GM23338 (cell line): ENCODE measurements at regions not wholly inside any gene's neighbourhood (a gene's known extent, or its start where the extent isn't known, plus 50 kb on each side); places are given as distances from the start of the nearest gene placed in this dataset.

ENCODE experiments used
- ATAC-seq: fragments of 200-7000 bp; cut with Tn5 transposase; 3 replicates; pipeline ENCODE4 v1.9.1; 2020
- DNase-seq: peaks from one replicate; pipeline ENCODE4 v3.0.0-alpha.2; 2015; ENCODE audit warnings: low spot score
- H2AFZ ChIP-seq: fragments of 200-600 bp; sonication (generic); 2 replicates; pipeline ENCODE4 v1.8.0; 2016; ENCODE audit warnings: antibody characterized with exemption, mild to moderate bottlenecking, moderate library complexity
- H3F3A ChIP-seq: fragments of 200-600 bp; sonication (generic); replicated peaks from 2 replicates; pipeline ENCODE4 v1.8.0; 2017; ENCODE audit warnings: antibody characterized with exemption, mixed run types, low read depth
- H3K27ac ChIP-seq: fragments of 200-600 bp; sonication (generic); 2 replicates; pipeline ENCODE4 v1.6.1; 2016; ENCODE audit warnings: low read depth
- H3K27me3 ChIP-seq: fragments of 200-600 bp; sonication (generic); 2 replicates; pipeline ENCODE4 v1.8.0; 2016; ENCODE audit warnings: mild to moderate bottlenecking, mixed run types, moderate library complexity; ENCODE audit not compliant: insufficient read depth
- H3K36me3 ChIP-seq: fragments of 200-600 bp; sonication (generic); 2 replicates; pipeline ENCODE4 v1.8.0; 2016; ENCODE audit warnings: mild to moderate bottlenecking; ENCODE audit not compliant: insufficient read depth
- H3K4me1 ChIP-seq: fragments of 200-600 bp; sonication (generic); 2 replicates; pipeline ENCODE4 v1.8.0; 2016; ENCODE audit warnings: mild to moderate bottlenecking, moderate library complexity; ENCODE audit not compliant: insufficient read depth
- H3K4me2 ChIP-seq: fragments of 200-600 bp; sonication (generic); 2 replicates; pipeline ENCODE4 v1.7.1; 2017; ENCODE audit warnings: mixed run types
- H3K4me3 ChIP-seq: fragments of 200-600 bp; sonication (generic); 2 replicates; pipeline ENCODE4 v1.6.1; 2016; ENCODE audit warnings: mixed run types
- H3K79me2 ChIP-seq: fragments of 200-600 bp; sonication (generic); replicated peaks from 2 replicates; pipeline ENCODE4 v1.8.0; 2017; ENCODE audit warnings: mild to moderate bottlenecking; ENCODE audit not compliant: insufficient read depth
- H3K9me2 ChIP-seq: fragments of 200-600 bp; sonication (generic); 2 replicates; pipeline ENCODE4 v1.8.0; 2017; ENCODE audit not compliant: insufficient read depth
- H4K20me1 ChIP-seq: fragments of 200-600 bp; sonication (generic); replicated peaks from 2 replicates; pipeline ENCODE4 v1.8.0; 2017; ENCODE audit warnings: mild to moderate bottlenecking; ENCODE audit not compliant: insufficient read depth
- H3K27ac Mint-ChIP-seq: 2 replicates; pipeline ENCODE4 v1.8.0; 2020; ENCODE audit warnings: inconsistent platforms, mild to moderate bottlenecking, moderate library complexity, mixed read lengths
- H3K27me3 Mint-ChIP-seq: 3 replicates; pipeline ENCODE4 v1.8.0; 2022; ENCODE audit warnings: low read depth, mild to moderate bottlenecking, moderate library complexity, mixed read lengths, inconsistent platforms; ENCODE audit not compliant: insufficient read depth, poor library complexity
- H3K36me3 Mint-ChIP-seq: 3 replicates; pipeline ENCODE4 v1.8.0; 2021; ENCODE audit warnings: low read depth, mild to moderate bottlenecking, inconsistent platforms, moderate library complexity, mixed read lengths
- H3K4me1 Mint-ChIP-seq: 3 replicates; pipeline ENCODE4 v1.8.0; 2020; ENCODE audit warnings: mild to moderate bottlenecking, inconsistent platforms, mixed read lengths
- H3K4me3 Mint-ChIP-seq: 3 replicates; pipeline ENCODE4 v1.8.0; 2021; ENCODE audit warnings: moderate library complexity, mild to moderate bottlenecking, inconsistent platforms, mixed read lengths
- H3K9me3 Mint-ChIP-seq: 3 replicates; pipeline ENCODE4 v1.8.0; 2020; ENCODE audit warnings: moderate library complexity, mild to moderate bottlenecking, inconsistent platforms, mixed read lengths
- CREB1 ChIP-seq: fragments of 250-450 bp; sonication (Bioruptor Pico); IDR thresholded peaks from 2 replicates; pipeline ENCODE4 v1.5.0; 2020; ENCODE audit warnings: low read depth, mild to moderate bottlenecking, moderate library complexity
- CTCF ChIP-seq, 2 experiments: fragments of 200-600 bp in 1 of 2; sonication (generic) in 1 of 2; conservative IDR thresholded peaks; 2 replicates each; pipeline versions ENCODE4 v1.5.1 to v1.6.1; 2016 to 2017; ENCODE audit warnings: antibody characterized with exemption in 2 of 2, low read depth in 2 of 2, mild to moderate bottlenecking in 2 of 2, moderate library complexity in 1 of 2
- ETS1 ChIP-seq: IDR thresholded peaks from 2 replicates; pipeline ENCODE4 v1.6.1; 2016; ENCODE audit warnings: antibody characterized with exemption
- EZH2 ChIP-seq: fragments of 200-600 bp; sonication (generic); IDR thresholded peaks from one replicate; pipeline ENCODE4 v1.8.0; 2017; ENCODE audit warnings: antibody characterized with exemption, mild to moderate bottlenecking, low read depth; ENCODE audit not compliant: unreplicated experiment
- EZH2phosphoT487 ChIP-seq: fragments of 200-600 bp; sonication (generic); IDR thresholded peaks from one replicate; pipeline ENCODE4 v1.8.1; 2018; ENCODE audit warnings: antibody characterized with exemption; ENCODE audit not compliant: unreplicated experiment
- JUNB ChIP-seq: IDR thresholded peaks from one replicate; pipeline ENCODE4 v1.6.1; 2016; ENCODE audit warnings: antibody characterized with exemption; ENCODE audit not compliant: unreplicated experiment
- NANOG ChIP-seq: IDR thresholded peaks from 2 replicates; pipeline ENCODE4 v1.6.1; 2016; ENCODE audit warnings: antibody characterized with exemption, borderline replicate concordance
- POLR2AphosphoS5 ChIP-seq: IDR thresholded peaks from 2 replicates; pipeline ENCODE4 v1.6.1; 2016; ENCODE audit warnings: antibody characterized with exemption, low read depth
- REST ChIP-seq: IDR thresholded peaks from one replicate; pipeline ENCODE4 v1.6.1; 2018; ENCODE audit warnings: antibody characterized with exemption; ENCODE audit not compliant: unreplicated experiment
- STAT1 ChIP-seq: IDR thresholded peaks from one replicate; pipeline ENCODE4 v1.6.1; 2016; ENCODE audit warnings: antibody characterized with exemption; ENCODE audit not compliant: unreplicated experiment
- ZNF114 ChIP-seq: fragments of 250-450 bp; sonication (Bioruptor Pico); IDR thresholded peaks from 2 replicates; pipeline ENCODE4 v1.5.0; 2020; ENCODE audit warnings: mild to moderate bottlenecking, moderate library complexity
- ZNF331 ChIP-seq: fragments of 250-450 bp; sonication (Bioruptor Pico); IDR thresholded peaks from 2 replicates; pipeline ENCODE4 v1.5.0; 2020; ENCODE audit warnings: low read depth, mild to moderate bottlenecking, moderate library complexity
- ZNF462 ChIP-seq: fragments of 250-450 bp; sonication (Bioruptor Pico); IDR thresholded peaks from 2 replicates; pipeline ENCODE4 v1.5.0; 2020; ENCODE audit warnings: mild to moderate bottlenecking, moderate library complexity

- Histone ChIP-seq H3K4me2 (no peak overlapping the region), H3K9me2 (no peaks in the 10 kb centered on the region), H3K27ac (no peak overlapping the region), H2AFZ (no peak overlapping the region), H3K4me1 (no peaks in the 10 kb centered on the region), H3K79me2 (no peaks in the 10 kb centered on the region), H3K27me3 (no peaks in the 10 kb centered on the region), H4K20me1 (no peaks in the 10 kb centered on the region), H3K4me3 (no peak overlapping the region), H3F3A (no peaks in the 10 kb centered on the region), H3K36me3 (no peaks in the 10 kb centered on the region)
- ATAC-seq, result no peak
- Mint-ChIP-seq H3K36me3 (peaks cover 9% of the 10 kb centered on the region; the same call in 2 of the 3 replicates), H3K27me3 (no peaks in the 10 kb centered on the region), H3K4me1 (no peaks in the 10 kb centered on the region), H3K9me3 (peaks cover 23% of the 10 kb centered on the region), H3K4me3 (no peak overlapping the region), H3K27ac (no peak overlapping the region)
- no peak for DNase-seq
- TF ChIP-seq ZNF331 (CRISPR knock-in tag) (no peak), ZNF462 (no peak), CTCF (conservative IDR thresholded peaks at IDR 0.05; ENCODE audit: low read depth in 2 of 2) (no peak), STAT1 (no peak), CREB1 (CRISPR knock-in tag) (no peak), POLR2AphosphoS5 (no peak), EZH2 (no peak), JUNB (no peak), EZH2phosphoT487 (no peak), ZNF114 (CRISPR knock-in tag) (no peak), REST (no peak), ETS1 (no peak), NANOG (no peak)
These were observed 317.1 kb upstream of the KLF6 start for GRCh38 chr10:4101918-4102654.
